Neural progenitor cell (in vitro differentiated cells): ENCODE measurements at regions not wholly inside any gene's neighbourhood (a gene's known extent, or its start where the extent isn't known, plus 50 kb on each side); places are given as distances from the start of the nearest gene placed in this dataset.

Source experiments
- DNase-seq: peaks from one replicate; pipeline ENCODE4 v3.0.0-alpha.2; 2016; ENCODE audit warnings: low spot score
- H2AFZ ChIP-seq: fragments of 200-600 bp; sonication (generic); replicated peaks from 2 replicates; pipeline ENCODE4 v1.6.1; 2016; ENCODE audit warnings: antibody characterized with exemption
- H3F3A ChIP-seq: fragments of 200-600 bp; sonication (generic); 2 replicates; pipeline ENCODE4 v1.6.1; 2016; ENCODE audit warnings: antibody characterized with exemption, low read depth
- H3K27ac ChIP-seq: fragments of 200-600 bp; sonication (generic); 2 replicates; pipeline ENCODE4 v1.5.1; 2016; ENCODE audit warnings: mild to moderate bottlenecking
- H3K27me3 ChIP-seq: fragments of 200-600 bp; sonication (generic); 2 replicates; pipeline ENCODE4 v1.6.1; 2016; ENCODE audit warnings: mild to moderate bottlenecking, moderate library complexity
- H3K36me3 ChIP-seq: fragments of 200-600 bp; sonication (generic); 2 replicates; pipeline ENCODE4 v1.5.1; 2016
- H3K4me1 ChIP-seq: fragments of 200-600 bp; sonication (generic); 2 replicates; pipeline ENCODE4 v1.6.1; 2016; ENCODE audit warnings: mixed run types
- H3K4me2 ChIP-seq: fragments of 200-600 bp; sonication (generic); 2 replicates; pipeline ENCODE4 v1.6.1; 2016
- H3K4me3 ChIP-seq: fragments of 200-600 bp; sonication (generic); 2 replicates; pipeline ENCODE4 v1.5.1; 2016
- H3K79me2 ChIP-seq: fragments of 200-600 bp; sonication (generic); 2 replicates; pipeline ENCODE4 v1.6.1; 2016; ENCODE audit warnings: low read depth
- H3K9ac ChIP-seq: fragments of 200-600 bp; sonication (generic); 2 replicates; pipeline ENCODE4 v1.6.1; 2016
- H3K9me3 ChIP-seq: fragments of 200-600 bp; sonication (generic); 2 replicates; pipeline ENCODE4 v1.5.1; 2016; ENCODE audit warnings: low read depth
- H4K20me1 ChIP-seq: fragments of 200-600 bp; sonication (generic); 2 replicates; pipeline ENCODE4 v1.6.1; 2016; ENCODE audit warnings: low read depth
- H3K27ac Mint-ChIP-seq: 3 replicates; pipeline ENCODE4 v1.8.0; 2021; ENCODE audit warnings: mixed read lengths
- H3K27me3 Mint-ChIP-seq: 2 replicates; pipeline ENCODE4 v1.8.0; 2022; ENCODE audit warnings: low read depth, mild to moderate bottlenecking, inconsistent platforms, moderate library complexity, mixed read lengths; ENCODE audit not compliant: insufficient read depth
- H3K36me3 Mint-ChIP-seq: 3 replicates; pipeline ENCODE4 v1.8.0; 2021; ENCODE audit warnings: mixed read lengths
- H3K4me1 Mint-ChIP-seq: 3 replicates; pipeline ENCODE4 v1.8.0; 2021; ENCODE audit warnings: mixed read lengths
- H3K4me3 Mint-ChIP-seq: 3 replicates; pipeline ENCODE4 v1.8.0; 2021; ENCODE audit warnings: mild to moderate bottlenecking, moderate library complexity, mixed read lengths
- H3K9me3 Mint-ChIP-seq: 3 replicates; pipeline ENCODE4 v1.8.0; 2020; ENCODE audit warnings: mixed read lengths
- CTCF ChIP-seq: fragments of 200-600 bp; sonication (generic); IDR thresholded peaks from 2 replicates; pipeline ENCODE4 v1.5.1; 2017; ENCODE audit warnings: antibody characterized with exemption, mild to moderate bottlenecking
- EZH2 ChIP-seq: fragments of 200-600 bp; sonication (generic); IDR thresholded peaks from 2 replicates; pipeline ENCODE4 v1.6.1; 2017; ENCODE audit warnings: antibody characterized with exemption, mild to moderate bottlenecking, moderate library complexity
- EZH2phosphoT487 ChIP-seq: fragments of 200-600 bp; sonication (generic); IDR thresholded peaks from 2 replicates; pipeline ENCODE4 v1.6.1; 2017; ENCODE audit warnings: antibody characterized with exemption

- Mint-ChIP-seq H3K9me3 (no peaks in the 10 kb centered on the region), H3K27ac (no peak overlapping the region), H3K36me3 (no peaks in the 10 kb centered on the region), H3K27me3 (peaks cover 4% of the 10 kb centered on the region), H3K4me1 (no peaks in the 10 kb centered on the region), H3K4me3 (no peak overlapping the region)
- no peak for DNase-seq
- H3K4me3 ChIP-seq, result no peak overlapping the region
- H3K27ac ChIP-seq, result no peak overlapping the region
- no peak for TF ChIP-seq EZH2
- no peak for TF ChIP-seq CTCF
- TF ChIP-seq EZH2phosphoT487, result no peak
- no peak overlapping the region for H3K4me2 ChIP-seq
- no peaks in the 10 kb centered on the region for H3K4me1 ChIP-seq
- no peaks in the 10 kb centered on the region for H3K36me3 ChIP-seq
- no peaks in the 10 kb centered on the region for H3K27me3 ChIP-seq
- no peaks in the 10 kb centered on the region for H3K9me3 ChIP-seq
- H3K79me2 ChIP-seq, result no peaks in the 10 kb centered on the region
- no peaks in the 10 kb centered on the region for H4K20me1 ChIP-seq
- no peaks in the 10 kb centered on the region for H3F3A ChIP-seq
- no peak overlapping the region for H3K9ac ChIP-seq
- H2AFZ ChIP-seq, result no peak overlapping the region
Measured at GRCh38 chr4:145387079-145387478, 94.6 kb upstream of the SMAD1 start.

- Histone ChIP-seq H3K36me3 (no peaks in the 10 kb centered on the region), H3K4me2 (no peak overlapping the region), H3K4me1 (no peaks in the 10 kb centered on the region), H3F3A (no peaks in the 10 kb centered on the region), H3K9ac (no peak overlapping the region), H3K79me2 (no peaks in the 10 kb centered on the region), H3K4me3 (no peak overlapping the region), H3K27me3 (no peaks in the 10 kb centered on the region), H4K20me1 (no peaks in the 10 kb centered on the region), H3K27ac (no peak overlapping the region), H3K9me3 (no peaks in the 10 kb centered on the region), H2AFZ (no peak overlapping the region)
- Mint-ChIP-seq H3K4me3 (no peak overlapping the region), H3K27me3 (peaks cover 6% of the 10 kb centered on the region), H3K27ac (no peak overlapping the region), H3K9me3 (no peaks in the 10 kb centered on the region), H3K4me1 (no peaks in the 10 kb centered on the region), H3K36me3 (no peaks in the 10 kb centered on the region)
- TF ChIP-seq EZH2phosphoT487 (no peak), EZH2 (no peak), CTCF (no peak)
- DNase-seq, result no peak
Measured at GRCh38 chr4:145381163-145381562, 100.5 kb upstream of the SMAD1 start.

DNA sequence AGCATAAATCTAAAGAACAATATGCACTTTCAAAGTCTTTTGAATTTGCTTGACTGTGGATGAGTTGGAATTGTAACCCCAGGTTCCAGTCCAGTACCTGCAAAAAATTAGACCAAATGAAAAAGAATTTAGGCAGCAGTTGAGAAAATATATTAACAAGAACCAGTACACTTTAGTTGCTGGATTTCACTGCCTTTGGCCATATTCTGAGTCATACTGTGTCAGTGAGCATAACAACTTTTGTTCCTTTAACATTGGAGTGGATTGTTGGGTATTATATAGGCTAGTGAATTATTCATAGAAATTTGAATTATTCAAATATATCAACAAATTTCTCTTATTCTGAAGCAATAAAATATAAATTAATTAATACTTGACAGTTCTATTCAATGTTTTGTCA, 101.5 kb upstream of the SMAD1 start:
- H3K79me2 ChIP-seq, result no peaks in the 10 kb centered on the region
- Mint-ChIP-seq H3K36me3 (no peaks in the 10 kb centered on the region), H3K4me1 (no peaks in the 10 kb centered on the region), H3K4me3 (no peak overlapping the region), H3K27me3 (peaks cover 6% of the 10 kb centered on the region), H3K9me3 (peaks cover 3% of the 10 kb centered on the region), H3K27ac (no peak overlapping the region)
- TF ChIP-seq CTCF (no peak), EZH2phosphoT487 (no peak), EZH2 (no peak)
- H3K27me3 ChIP-seq, result no peaks in the 10 kb centered on the region
- DNase-seq, result no peak
- no peaks in the 10 kb centered on the region for H3K36me3 ChIP-seq
- H3F3A ChIP-seq, result no peaks in the 10 kb centered on the region
- H3K4me2 ChIP-seq, result no peak overlapping the region
- H3K9me3 ChIP-seq, result no peaks in the 10 kb centered on the region
- H4K20me1 ChIP-seq, result no peaks in the 10 kb centered on the region
- H3K9ac ChIP-seq, result no peak overlapping the region
- no peaks in the 10 kb centered on the region for H3K4me1 ChIP-seq
- H3K4me3 ChIP-seq, result no peak overlapping the region
- H2AFZ ChIP-seq, result no peak overlapping the region
- H3K27ac ChIP-seq, result no peak overlapping the region

DNA sequence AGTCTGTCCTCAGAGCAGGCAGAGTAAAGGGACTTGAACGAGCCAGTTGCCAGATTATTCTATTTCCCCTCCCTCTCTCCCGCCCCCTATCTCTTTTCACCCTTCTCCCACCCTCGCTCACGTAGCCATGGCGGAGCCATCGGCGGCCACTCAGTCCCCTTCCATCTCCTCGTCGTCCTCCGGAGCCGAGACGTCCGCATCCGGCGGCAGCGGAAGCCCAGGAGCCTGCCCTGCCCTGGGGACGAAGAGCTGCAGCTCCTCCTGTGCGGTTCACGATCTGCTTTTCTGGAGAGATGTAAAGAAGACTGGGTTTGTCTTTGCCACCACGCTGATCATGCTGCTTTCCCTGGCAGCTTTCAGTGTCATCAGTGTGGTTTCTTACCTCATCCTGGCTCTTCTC, 106.2 kb upstream of the SMAD1 start:
- Histone ChIP-seq H3K4me2 (no peak overlapping the region), H4K20me1 (no peaks in the 10 kb centered on the region), H3K4me3 (no peak overlapping the region), H3F3A (no peaks in the 10 kb centered on the region), H3K79me2 (no peaks in the 10 kb centered on the region), H3K4me1 (no peaks in the 10 kb centered on the region), H3K9ac (no peak overlapping the region), H3K36me3 (no peaks in the 10 kb centered on the region), H3K27me3 (no peaks in the 10 kb centered on the region), H3K27ac (no peak overlapping the region), H2AFZ (no peak overlapping the region), H3K9me3 (no peaks in the 10 kb centered on the region)
- no peak for DNase-seq
- peaks cover 3% of the 10 kb centered on the region for H3K27me3 Mint-ChIP-seq
- no peak overlapping the region for H3K27ac Mint-ChIP-seq
- no peaks in the 10 kb centered on the region for H3K4me1 Mint-ChIP-seq
- no peak overlapping the region for H3K4me3 Mint-ChIP-seq
- peaks cover 3% of the 10 kb centered on the region for H3K9me3 Mint-ChIP-seq
- H3K36me3 Mint-ChIP-seq, result no peaks in the 10 kb centered on the region
- TF ChIP-seq EZH2phosphoT487, result no peak
- TF ChIP-seq CTCF, result no peak
- no peak for TF ChIP-seq EZH2
